ENCODE measurements at regions not wholly inside any gene's neighbourhood (a gene's known extent, or its start where the extent isn't known, plus 50 kb on each side); places are given as distances from the start of the nearest gene placed in this dataset.

DNA sequence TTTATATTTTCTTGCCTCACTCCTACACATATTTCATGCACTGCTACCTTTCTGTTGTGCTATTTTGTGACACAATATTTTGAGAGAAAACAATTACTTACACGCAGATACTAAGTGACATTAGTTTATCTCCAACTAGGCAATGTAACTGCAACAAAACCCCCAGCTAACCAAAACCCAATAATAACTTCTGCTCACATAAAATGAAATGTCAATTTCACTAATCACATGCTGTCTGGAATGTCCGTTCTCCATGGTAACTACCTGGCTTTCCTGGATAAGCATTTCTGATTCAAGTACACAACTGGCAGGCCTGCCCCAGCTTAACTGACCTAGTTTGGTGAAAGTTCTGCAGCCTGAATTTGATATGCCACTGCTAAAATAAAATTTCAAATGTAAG lies 313.5 kb downstream of the TMA16 start:
- H3K4me3 ChIP-seq (replicated peaks; ENCODE audit: low read depth, low read length), result no peak overlapping the region
- H3K36me3 ChIP-seq (ENCODE audit: control insufficient read depth, insufficient read depth, low read length), result no peaks in the 10 kb centered on the region
- H3K27me3 ChIP-seq (replicated peaks; ENCODE audit: control insufficient read depth, insufficient read depth, low read length), result no peaks in the 10 kb centered on the region
- no peak for DNase-seq (ENCODE audit: extremely low read depth, insufficient read length)
- TF ChIP-seq, protein P1, sequence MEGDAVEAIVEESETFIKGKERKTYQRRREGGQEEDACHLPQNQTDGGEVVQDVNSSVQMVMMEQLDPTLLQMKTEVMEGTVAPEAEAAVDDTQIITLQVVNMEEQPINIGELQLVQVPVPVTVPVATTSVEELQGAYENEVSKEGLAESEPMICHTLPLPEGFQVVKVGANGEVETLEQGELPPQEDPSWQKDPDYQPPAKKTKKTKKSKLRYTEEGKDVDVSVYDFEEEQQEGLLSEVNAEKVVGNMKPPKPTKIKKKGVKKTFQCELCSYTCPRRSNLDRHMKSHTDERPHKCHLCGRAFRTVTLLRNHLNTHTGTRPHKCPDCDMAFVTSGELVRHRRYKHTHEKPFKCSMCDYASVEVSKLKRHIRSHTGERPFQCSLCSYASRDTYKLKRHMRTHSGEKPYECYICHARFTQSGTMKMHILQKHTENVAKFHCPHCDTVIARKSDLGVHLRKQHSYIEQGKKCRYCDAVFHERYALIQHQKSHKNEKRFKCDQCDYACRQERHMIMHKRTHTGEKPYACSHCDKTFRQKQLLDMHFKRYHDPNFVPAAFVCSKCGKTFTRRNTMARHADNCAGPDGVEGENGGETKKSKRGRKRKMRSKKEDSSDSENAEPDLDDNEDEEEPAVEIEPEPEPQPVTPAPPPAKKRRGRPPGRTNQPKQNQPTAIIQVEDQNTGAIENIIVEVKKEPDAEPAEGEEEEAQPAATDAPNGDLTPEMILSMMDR (IDR thresholded peaks at IDR 0.05; ENCODE audit: insufficient read depth, low read length, poor library complexity, severe bottlenecking), result no peak

DNA sequence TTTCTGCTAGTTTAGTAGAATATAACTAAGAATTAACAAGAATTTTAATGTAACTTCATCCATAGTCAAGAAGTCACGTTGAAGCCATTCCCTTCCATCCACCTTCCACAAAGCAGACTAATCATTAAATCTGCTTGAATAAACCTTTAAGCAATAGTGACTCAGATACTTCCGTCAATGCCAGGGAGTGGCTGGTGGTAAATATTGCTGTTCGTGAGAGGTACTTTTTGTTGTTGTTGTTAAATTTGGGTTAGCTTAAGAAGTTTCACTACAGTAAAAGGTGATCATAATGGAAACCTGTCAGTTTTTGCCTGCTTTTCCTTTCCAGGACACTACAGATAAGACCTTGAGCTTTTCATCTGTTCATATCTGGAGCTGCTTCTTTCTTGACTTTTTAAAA lies 316.3 kb downstream of the TMA16 start:
- Histone ChIP-seq H3K36me3 (ENCODE audit: control insufficient read depth, insufficient read depth, low read length) (no peaks in the 10 kb centered on the region), H3K27me3 (replicated peaks; ENCODE audit: control insufficient read depth, insufficient read depth, low read length) (no peaks in the 10 kb centered on the region), H3K4me3 (replicated peaks; ENCODE audit: low read depth, low read length) (no peak overlapping the region)
- TF ChIP-seq, protein P1 (IDR thresholded peaks at IDR 0.05; ENCODE audit: insufficient read depth, low read length, poor library complexity, severe bottlenecking), result no peak
- DNase-seq (ENCODE audit: extremely low read depth, insufficient read length), result peak; percentile 47

DNA sequence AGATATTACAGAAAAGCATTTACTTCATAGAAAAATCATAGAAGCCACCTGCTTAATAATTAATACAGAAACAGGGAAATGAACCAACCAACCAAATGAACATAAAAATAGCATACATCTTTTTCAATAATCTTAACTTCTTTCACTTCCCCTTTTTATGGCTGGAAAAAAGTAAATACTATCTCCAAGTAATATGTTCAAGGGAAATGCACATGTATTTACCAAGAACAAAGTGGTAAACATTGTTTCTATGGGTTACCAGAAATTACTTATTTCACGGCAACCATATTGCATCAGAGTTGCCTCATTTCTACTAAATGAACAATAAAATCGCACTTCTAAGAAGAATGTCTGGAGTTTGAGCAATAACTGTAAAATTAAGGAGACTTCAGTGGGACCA lies 321.3 kb downstream of the TMA16 start:
- Histone ChIP-seq H3K4me3 (replicated peaks; ENCODE audit: low read depth, low read length) (no peak overlapping the region), H3K27me3 (replicated peaks; ENCODE audit: control insufficient read depth, insufficient read depth, low read length) (no peaks in the 10 kb centered on the region), H3K36me3 (ENCODE audit: control insufficient read depth, insufficient read depth, low read length) (no peaks in the 10 kb centered on the region)
- DNase-seq (ENCODE audit: extremely low read depth, insufficient read length), result peak; percentile 40
- TF ChIP-seq, protein P1 (IDR thresholded peaks at IDR 0.05; ENCODE audit: insufficient read depth, low read length, poor library complexity, severe bottlenecking), result no peak

DNA sequence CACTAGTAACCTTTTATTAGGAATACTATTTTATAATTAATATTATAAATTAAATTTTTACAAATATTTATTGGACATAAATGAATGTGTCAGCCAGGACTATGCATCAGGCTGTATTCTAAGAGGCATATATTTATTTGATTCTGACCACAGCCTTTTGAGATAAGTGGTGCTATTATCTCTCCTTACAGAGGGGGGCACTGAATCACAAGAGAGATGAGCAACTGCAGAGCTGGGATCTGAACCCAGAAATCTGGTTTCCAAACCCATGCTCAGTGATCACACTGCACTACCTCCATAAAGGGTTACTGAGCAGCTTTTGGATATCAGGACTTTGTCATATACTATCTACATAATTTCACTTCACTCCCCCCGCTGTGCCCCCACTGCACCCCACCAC lies 322.0 kb downstream of the TMA16 start:
- Histone ChIP-seq H3K36me3 (ENCODE audit: control insufficient read depth, insufficient read depth, low read length) (no peaks in the 10 kb centered on the region), H3K4me3 (replicated peaks; ENCODE audit: low read depth, low read length) (no peak overlapping the region), H3K27me3 (replicated peaks; ENCODE audit: control insufficient read depth, insufficient read depth, low read length) (no peaks in the 10 kb centered on the region)
- no peak for DNase-seq (ENCODE audit: extremely low read depth, insufficient read length)
- TF ChIP-seq, protein P1 (IDR thresholded peaks at IDR 0.05; ENCODE audit: insufficient read depth, low read length, poor library complexity, severe bottlenecking), result no peak

DNA sequence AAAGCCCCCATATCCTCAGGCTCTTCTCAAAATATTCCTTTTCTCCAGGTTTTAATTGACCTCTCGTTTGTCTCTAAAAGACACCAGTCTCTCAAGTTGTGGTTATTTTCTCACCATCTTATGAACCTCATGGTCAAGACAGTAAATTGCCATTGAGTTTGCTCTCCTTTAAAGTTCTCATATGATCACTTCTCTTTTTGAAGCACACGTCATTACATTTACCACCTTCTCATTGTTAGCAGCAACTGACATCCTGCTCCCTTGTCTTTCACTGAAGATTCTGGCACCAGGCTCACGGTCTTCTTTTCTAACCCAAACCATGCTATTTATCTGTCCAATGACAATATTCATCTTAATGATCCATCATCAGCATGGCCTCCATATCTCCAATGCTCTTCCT lies 324.2 kb downstream of the TMA16 start:
- no peak for DNase-seq (ENCODE audit: extremely low read depth, insufficient read length)
- H3K4me3 ChIP-seq (replicated peaks; ENCODE audit: low read depth, low read length), result no peak overlapping the region
- H3K36me3 ChIP-seq (ENCODE audit: control insufficient read depth, insufficient read depth, low read length), result no peaks in the 10 kb centered on the region
- no peaks in the 10 kb centered on the region for H3K27me3 ChIP-seq (replicated peaks; ENCODE audit: control insufficient read depth, insufficient read depth, low read length)
- TF ChIP-seq, protein P1 (IDR thresholded peaks at IDR 0.05; ENCODE audit: insufficient read depth, low read length, poor library complexity, severe bottlenecking), result no peak

DNA sequence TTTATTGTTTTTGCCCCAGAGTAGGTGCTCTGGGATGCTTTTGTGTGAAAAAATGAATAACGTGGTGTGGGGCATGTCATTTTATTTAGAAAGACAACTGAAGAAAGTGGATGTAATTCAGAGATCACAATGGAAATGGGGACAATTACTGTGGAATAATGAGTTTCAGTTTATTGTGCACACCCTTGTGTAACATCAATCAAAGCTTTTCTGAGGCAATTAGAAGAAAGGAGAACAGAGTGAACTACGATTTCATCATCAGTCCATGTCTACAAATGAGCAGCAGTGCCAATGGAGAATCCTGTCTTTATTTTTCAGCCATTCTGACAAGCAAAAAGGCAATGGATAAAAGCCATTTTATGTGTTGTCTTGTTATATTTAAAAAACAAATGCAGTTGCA lies 339.2 kb downstream of the TMA16 start:
- H3K4me3 ChIP-seq (replicated peaks; ENCODE audit: low read depth, low read length), result no peak overlapping the region
- H3K27me3 ChIP-seq (replicated peaks; ENCODE audit: control insufficient read depth, insufficient read depth, low read length), result no peaks in the 10 kb centered on the region
- TF ChIP-seq, protein P1 (IDR thresholded peaks at IDR 0.05; ENCODE audit: insufficient read depth, low read length, poor library complexity, severe bottlenecking), result no peak
- no peaks in the 10 kb centered on the region for H3K36me3 ChIP-seq (ENCODE audit: control insufficient read depth, insufficient read depth, low read length)
- DNase-seq (ENCODE audit: extremely low read depth, insufficient read length), result no peak

Data from GM06990 (cell line).